NAMALWA (cell line): ENCODE measurements at regions not wholly inside any gene's neighbourhood (a gene's known extent, or its start where the extent isn't known, plus 50 kb on each side); places are given as distances from the start of the nearest gene placed in this dataset.
"Not testable (repeated sequence)": the region's sequence is repeated elsewhere in the genome, so short reads cannot be mapped to it uniquely, and the experiment has no call there.

Source experiments
- DNase-seq: peaks from one replicate; pipeline ENCODE4 v3.0.0-alpha.2; 2015; ENCODE audit warnings: low spot score

DNA sequence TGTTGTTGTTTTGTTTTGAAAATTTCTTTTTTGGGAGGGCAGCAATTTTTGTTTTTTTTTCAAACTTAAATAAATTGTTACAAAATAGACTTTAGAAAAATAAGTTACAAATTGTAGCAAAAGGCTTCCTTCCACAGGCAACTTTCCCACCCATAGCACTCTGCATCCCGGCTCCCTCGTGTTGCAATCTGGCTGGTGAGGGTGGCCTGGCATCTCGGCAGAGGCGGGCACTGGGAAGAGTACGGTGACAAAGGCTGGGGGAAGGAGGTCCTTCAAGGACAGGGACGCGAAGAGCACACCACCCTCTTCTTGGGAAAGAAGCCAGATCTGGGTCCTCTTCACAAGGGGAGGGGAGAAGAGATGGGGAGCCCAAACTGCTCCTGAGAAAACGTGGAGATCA lies 379.7 kb downstream of the OLFM4 start:
- DNase-seq = no peak

DNA sequence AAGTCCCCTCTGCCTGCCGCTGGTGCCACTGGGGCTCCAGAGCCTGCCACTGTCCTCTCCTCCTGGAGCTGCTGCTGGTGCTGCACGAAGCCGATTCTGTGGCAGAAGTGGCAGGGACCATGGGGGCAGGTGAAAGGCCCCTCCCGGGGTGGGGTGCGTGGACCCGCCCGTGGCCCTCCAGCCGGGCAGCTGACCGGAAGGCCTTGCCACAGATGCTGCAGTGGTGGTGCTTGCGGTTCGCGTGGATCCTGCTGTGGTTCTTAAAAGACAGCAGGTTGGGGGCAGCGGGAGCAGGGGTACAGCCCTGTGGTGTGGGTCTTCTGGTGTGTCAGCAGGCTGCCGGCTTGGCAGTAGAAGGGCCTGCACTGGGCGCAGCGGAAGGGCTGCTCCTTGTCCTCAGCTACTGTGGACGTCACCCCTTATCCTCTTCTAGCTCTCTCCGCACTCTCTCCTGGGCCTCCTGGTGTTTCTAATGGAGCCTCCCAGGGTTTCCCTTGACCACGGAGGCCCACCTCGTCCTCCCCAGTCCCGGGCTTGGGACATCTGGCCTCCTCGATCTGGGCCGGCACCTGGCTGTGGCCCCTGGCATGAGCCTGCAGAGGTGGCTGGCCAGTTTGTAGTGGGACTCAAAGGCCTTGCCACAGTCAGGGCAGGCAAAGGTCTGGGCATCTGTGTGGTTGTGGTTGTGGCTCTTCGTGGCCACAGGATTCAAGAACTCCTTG lies 380.4 kb downstream of the OLFM4 start:
- no peak for DNase-seq

DNA sequence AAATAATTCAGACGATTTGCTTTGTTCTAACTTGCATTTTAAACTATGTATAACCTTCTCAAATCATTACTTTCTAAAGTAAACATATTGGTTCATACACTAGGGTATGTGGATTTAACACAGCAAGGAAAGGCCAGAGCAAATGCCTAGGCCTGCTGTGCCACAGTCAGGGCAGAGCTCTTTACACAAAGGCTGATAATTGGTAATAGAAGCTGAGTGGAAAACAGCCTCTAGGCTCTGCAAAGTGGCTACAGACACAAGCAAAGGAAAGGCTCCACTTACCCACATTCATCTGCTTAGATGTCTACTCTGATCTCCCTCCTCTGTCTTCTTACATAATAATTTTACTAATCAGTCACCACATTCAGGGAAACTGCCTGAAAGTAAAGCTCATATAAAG lies 382.9 kb downstream of the OLFM4 start:
- no peak for DNase-seq

DNA sequence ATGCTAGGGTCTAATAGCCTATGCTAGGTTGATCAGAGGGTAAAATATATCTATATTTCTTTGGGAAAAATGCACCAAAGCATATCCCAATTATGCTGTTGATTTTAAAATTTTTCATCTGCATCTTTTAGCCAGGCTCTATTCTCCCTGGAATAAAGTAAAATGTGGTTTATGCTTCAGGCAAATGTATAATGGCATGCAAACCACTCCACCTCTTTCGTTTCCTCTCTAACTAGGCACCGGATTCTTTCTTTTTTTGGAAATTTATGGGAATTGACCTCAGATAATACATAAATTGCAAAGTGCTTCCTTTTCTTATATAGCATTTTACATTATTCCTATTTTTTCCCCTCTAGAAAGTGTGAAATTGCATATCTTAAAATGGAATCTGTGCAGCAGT lies 386.5 kb downstream of the OLFM4 start:
- DNase-seq = no peak

DNA sequence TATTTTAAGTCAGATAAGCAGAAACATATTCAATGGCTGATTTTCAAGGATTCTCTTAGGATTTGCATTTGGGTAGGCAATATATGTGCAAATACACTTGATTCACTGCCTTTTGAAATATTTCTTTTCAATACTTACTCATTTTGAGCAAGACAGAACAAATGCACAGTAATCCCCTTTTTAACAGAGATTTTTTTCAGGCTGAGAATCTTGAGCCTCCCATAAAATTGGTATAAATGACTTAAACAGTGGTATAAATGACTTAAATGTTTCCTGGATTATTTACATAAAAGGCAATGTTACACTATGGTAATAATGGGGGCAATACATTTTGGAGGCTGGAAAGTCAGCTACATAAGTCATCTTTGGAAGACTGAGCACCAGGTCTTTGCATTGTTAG lies 389.0 kb downstream of the OLFM4 start:
- no peak for DNase-seq

DNA sequence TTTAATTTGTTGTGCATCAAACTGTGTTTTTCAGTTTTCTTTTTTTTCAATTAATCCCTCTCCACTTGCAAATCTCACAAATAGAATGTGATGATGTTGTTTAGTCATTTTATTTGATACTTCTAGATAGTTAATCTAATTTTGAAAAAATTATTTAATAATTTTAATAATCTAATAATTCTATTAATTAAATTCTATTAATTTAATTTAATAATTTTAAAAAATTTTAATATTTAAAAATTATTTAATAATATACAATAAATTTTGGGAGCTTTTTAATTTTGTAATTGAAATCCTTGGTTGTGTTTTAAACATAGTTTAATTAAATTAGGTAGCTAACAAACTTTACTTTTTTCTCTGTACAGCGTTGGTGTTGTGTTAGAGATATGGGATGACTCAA lies 393.8 kb downstream of the OLFM4 start:
- DNase-seq = no peak

DNA sequence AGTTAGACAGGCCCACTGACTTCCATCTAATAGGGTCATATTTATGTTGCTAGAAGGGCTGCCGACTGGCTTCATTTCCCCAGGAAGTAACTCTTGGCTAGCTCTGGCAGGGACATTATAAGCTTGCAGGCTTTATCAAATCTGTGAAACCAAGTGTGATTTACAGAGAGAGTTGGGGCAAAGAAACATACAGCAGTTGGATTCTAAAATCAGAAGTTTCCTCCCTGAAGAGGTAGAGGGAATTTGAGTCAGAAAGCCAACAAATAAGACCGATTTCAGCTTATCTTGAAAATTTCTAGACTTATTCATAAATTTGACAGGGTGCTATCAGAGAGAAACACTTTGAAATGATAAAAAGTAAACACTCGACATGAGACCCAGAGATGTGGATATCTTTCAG lies 407.8 kb downstream of the OLFM4 start:
- DNase-seq = no peak

DNA sequence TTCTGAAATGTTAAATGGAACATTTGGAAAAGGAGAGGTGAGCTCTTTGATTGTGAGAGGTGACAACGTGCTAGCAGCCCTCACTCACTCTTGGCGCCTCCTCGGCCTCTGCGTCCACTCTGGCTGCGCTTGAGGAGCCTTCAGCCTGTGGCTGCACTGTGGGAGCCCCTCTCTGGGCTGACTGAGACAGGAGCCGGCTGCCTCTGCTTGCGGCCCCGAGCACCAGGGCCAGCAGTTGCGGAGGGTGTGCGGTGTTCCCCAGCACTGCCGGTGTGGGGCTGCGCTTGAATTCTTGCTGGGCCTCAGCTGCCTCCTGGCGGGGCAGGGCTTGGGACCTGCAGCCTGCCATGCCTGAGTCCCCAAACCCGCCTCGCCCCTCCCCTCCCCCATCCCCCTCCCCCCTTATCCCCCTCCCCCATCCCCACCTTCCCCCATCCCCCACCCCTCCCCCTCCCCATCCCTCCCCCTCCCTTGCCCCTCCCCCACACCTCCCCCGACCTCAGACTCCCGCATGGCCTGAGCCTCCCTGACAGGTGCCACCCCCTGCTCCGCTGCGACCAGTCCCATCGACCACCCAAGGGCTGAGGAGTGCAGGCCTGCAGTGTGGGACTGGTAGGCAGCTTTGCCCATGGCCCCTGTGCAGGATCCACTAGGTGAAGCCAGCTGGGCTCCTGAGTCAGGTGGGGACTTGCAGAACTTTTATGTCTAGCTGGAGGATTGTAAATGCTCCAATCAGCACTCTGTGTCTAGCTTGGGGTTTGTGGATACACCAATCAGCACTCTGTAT lies 411.0 kb downstream of the OLFM4 start:
- DNase-seq = no peak

DNA sequence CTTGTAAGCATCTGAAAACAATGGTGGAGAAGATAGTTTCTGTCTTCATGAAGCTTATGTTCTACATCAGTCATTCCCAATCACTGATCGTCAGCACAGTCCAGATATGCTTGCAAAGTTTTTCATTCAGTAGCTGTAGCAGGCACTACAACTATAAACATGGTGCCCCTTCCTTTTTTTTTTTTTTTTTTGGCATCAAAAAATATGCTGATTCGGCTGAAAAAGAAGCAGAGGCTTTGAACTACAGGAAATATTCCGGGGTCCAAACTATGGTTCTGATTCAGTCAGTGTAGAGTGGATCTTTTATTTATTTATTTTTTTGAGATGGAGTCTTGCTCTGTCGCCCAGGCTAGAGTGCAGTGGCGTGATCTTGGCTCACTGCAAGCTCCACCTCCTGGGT lies 414.4 kb downstream of the OLFM4 start:
- DNase-seq = no peak

DNA sequence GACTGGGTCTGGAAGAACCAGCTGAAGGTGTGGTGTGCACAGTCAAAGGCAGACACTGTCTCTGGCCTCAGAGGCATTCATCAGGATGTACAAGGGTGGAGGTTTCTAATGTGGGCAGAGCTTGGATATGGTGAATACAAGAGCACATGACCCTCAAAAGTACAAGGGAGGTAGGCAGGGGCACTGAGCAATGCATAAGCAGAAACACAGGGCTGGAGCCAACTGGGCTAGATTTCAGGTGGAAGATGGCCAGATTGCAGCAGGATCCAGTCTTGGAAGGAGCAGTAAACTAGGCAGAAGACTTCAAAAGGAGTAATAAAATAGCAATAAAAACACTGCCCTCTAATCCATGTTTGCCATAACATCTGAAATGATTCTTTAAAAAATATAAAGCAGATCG lies 417.1 kb downstream of the OLFM4 start:
- DNase-seq = no peak

DNA sequence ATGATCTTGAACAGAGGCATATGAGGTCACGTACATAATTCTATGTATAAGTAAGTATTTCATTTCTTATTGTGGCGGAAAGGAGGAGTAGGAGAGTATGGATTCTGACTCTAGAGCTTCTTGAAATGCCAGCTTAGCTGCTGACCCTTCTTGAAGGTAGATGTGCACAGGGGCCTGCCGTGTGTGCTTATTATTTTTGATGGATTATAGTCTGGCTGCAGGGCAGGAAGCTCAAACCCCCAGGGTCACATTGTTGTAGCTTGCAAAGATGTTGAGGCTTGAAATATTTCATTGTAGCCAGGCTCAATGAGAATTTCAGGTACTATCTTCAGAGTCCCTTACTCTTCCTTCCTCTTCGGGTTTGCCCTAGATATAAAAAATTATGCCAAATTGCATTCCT lies 418.8 kb downstream of the OLFM4 start:
- no peak for DNase-seq

DNA sequence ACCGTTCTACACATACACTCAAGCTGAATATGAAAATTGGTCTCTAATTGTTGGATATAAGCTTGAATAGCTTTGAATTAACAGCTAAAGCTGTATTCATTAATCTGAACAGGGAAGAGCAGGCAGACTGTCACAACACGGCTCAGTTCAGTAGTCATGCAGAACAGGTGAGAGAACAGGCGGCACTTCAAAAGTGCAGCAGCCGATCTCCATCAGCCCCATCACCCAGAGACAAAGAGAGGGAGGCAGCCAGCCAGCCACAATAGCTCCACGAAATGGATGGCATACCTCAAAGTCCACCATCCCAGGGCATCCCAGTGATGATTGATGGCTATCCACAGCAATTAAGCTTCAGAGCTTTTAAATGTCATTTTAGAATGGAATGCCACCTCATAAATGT lies 419.2 kb downstream of the OLFM4 start:
- no peak for DNase-seq

DNA sequence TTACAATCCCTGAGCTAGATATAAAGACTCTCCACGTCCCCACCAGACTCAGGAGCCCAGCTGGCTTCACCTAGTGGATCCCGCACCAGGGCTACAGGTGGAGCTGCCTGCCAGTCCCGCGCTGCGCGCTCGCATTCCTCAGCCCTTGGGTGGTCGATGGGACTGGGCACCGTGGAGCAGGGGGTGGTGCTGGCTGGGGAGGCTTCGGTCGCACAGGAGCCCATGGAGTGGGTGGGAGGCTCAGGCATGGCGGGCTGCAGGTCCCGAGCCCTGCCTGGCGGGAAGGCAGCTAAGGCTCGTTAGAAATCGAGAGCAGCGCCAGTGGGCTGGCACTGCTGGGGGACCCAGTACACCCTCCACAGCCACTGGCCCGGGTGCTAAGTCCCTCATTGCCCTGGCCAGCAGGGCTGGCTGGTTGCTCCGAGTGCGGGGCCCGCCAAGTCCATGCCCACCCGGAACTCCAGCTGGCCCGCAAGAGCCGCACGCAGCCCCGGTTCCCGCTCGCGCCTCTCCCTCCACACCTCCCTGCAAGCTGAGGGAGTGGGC lies 423.7 kb downstream of the OLFM4 start:
- DNase-seq = not testable (repeated sequence)

DNA sequence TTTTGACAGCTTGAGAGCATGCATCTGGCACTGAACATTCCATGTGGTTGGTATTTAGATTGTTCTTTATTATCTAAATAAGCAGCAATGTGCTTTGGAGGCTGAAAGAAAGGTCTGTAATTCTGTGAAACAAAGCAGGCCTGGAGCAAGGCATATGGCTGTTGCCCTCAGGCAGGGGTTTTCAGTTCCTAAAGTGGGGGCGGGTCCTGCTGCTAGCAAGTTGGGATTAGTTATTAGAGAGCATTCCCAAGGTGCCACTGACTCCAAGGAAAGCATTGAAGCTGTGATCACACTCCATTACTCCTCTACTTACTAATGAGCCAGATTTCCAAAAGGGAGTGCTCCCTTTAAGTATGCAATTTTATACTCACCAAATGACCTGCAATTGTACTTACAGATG lies 432.2 kb downstream of the OLFM4 start:
- DNase-seq = no peak

DNA sequence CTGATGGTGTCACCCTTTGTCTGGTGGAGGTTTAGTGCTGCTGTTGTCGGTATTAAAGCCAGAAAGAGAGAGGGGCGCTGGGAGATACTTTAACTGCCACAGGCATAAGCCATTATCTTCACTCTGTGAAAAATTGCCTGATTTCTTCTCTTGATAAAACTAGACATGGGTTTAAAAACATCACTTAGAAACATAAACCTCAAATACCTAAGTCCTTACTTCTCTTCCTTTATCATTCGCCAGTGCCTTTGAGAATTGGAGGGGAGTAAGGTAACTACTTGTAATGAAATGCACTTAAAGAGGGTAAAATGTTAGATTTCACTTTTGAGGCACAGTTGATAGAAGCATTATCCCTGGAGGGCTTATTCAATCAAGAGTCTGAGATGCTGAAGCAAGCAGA lies 434.5 kb downstream of the OLFM4 start:
- no peak for DNase-seq

DNA sequence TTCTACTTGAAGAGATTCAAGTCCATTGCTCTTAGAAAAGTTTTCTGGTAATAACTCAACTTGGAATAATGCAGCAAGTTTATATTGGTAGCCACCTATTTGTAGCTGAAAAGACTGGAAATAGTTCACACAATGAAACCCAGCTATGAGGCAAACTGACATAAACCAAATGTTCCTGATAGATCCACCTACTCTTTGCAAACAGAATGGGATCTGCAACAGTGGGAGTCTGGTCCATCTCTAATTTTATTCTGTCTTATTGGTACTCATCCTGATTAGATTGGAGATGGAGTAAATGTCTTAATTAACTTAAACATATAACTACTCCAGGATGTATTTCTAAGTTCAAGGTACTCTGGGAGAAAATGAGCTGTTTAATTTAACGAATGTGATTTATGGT lies 438.0 kb downstream of the OLFM4 start:
- DNase-seq = no peak

DNA sequence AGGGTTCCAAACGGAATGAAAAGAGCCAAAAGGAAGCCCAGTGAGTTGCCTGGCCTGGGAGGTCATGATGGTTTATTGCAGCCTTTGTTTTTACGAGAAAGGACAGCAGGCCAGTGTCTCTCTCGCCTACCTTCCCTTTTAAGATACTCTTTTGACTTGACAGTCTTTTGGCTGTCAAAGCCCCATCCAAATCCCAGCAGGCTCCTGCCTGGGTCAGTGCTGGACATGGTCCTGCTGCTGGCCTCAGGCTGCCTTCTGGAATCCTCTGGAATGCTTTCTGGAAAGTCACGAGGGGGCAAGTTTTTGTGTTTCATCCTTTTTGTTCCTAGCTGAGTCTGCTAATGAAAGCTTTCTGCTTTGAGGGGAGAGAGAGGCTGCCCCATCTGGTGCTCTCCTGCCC lies 444.8 kb downstream of the OLFM4 start:
- DNase-seq = no peak

DNA sequence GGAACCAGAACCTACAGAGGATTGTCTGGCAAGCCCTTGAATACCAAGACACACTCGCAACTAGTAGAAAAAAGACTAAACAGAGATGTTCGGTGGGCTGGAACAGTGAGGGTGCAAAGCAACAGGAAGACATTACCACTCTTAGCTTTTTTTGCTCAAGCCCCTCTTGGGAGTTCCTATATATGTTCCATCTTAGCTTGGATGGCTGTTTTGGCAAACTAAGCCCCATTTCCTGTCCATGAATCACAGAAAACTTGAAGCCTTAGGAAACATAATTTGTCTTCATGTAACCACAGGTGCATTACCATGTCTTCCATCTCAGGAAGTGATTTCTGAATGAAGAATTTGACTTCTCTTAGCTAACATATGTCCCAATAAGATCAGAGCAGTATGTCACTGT lies 446.3 kb downstream of the OLFM4 start:
- no peak for DNase-seq

DNA sequence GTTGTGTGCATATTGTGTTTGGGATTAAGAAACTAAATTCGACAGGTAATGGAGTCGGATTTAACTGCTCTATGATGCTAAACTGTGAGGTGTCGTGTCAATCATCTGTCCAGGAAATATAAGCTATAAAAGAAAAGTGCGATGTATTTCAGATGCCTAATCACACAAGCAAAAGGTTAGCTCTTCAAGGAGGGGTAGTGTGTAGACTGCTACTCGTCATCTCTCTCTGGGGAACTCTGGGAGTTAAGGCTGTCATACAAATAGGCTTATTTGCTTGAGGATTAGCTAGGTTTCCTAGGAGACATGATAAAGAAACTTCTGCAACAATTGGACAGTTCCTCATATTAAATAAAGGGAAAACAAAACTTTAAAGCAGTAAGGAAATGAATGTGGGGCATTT lies 462.1 kb downstream of the OLFM4 start:
- no peak for DNase-seq

DNA sequence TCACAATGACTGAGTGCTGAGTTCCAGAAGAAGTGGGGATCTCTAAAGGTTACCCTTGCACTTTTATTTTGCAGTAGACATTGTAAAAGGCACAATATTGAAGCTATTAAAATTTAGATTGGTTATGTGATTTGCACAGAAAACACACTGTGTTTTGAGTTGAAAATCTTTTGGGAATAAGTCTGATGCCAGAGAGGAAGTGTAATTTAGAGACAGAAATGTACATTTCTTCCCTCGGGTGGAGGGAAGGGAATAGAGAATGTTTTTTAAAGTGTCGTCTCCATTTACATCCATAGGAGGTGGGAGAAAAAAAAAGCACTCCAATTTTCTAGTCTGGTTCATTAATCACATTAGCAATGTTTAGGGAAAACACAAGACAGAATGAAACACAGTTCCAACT lies 465.8 kb downstream of the OLFM4 start:
- no peak for DNase-seq

DNA sequence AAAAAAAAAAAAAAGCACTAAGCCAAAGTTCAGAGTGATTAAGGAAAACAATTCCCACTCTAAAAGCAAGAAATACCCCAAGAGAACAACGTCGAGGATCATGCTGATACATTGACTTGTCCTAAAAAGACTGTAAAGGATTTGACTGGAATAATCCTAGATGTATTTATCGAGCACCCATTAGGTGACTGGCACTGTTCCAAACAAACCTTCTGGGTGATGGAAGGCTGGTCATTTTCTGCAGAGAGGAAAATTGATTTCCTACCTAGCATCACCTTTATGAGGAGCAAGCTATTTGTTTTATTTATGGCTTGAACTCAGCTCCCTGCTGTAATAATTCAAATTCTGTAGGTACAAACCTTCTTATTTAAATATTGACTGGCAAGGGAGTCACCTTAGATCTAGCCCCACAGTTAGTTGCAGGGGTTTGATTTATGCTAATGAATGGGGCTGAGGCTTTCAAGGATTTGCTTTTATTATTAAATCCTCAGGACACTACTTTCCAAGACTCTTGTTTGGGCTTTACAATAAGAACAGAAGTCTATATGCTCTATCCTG lies 471.0 kb downstream of the OLFM4 start:
- no peak for DNase-seq

DNA sequence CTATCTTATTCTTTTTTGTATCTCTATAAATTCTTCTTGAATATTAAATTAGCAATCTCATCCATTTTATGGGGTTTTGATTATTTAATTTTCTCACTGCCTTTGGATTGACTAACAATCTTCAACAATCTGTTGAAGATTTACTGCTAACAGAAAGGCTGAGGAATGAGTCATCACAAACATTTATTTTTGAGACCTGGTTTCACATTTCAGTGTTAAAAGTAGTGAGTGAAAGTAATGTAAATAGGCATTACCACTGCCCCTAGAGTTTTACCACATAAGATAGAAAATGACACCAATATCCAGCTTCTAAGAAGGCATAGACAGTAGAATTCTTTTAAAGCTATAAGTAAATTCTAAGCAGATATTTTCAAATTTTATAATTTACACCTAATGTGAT lies 472.8 kb downstream of the OLFM4 start:
- no peak for DNase-seq

DNA sequence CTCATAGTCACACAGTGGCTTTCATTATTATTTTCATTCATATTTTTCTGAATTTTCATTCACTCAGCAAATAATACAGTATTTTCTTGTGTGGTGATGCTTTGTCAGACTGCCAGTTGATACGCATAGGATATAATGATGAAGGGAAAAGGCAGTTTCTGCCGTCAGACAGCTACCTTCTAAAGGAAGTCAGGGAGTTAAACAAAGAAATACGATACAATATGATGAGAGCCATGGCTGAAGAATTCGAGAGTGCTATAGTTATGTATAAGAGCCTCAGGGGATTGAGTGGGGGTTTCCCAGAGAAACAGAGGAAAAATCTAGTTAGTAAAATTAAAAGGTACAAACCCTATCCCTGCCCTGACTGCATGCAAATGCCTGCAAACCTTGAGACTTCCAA lies 479.1 kb downstream of the OLFM4 start:
- no peak for DNase-seq
